ENCODE measurements at regions not wholly inside any gene's neighbourhood (a gene's known extent, or its start where the extent isn't known, plus 50 kb on each side); places are given as distances from the start of the nearest gene placed in this dataset.

- POLR2A ChIA-PET (ENCODE audit: unreplicated experiment) = no interaction called here
- Histone ChIP-seq H3K36me3 (ENCODE audit: low read depth) (no peaks in the 10 kb centered on the region), H3K27me3 (ENCODE audit: insufficient read depth, low read depth) (no peaks in the 10 kb centered on the region), H3K79me2 (ENCODE audit: low read depth) (no peaks in the 10 kb centered on the region), H3K4me3 (no peak overlapping the region), H3K27ac (no peak overlapping the region), H4K20me1 (ENCODE audit: insufficient read depth) (no peaks in the 10 kb centered on the region), H3F3A (ENCODE audit: insufficient read depth, low read depth) (no peaks in the 10 kb centered on the region), H3K9me2 (ENCODE audit: insufficient read depth) (no peaks in the 10 kb centered on the region), H2AFZ (no peak overlapping the region), H3K4me2 (no peak overlapping the region), H3K4me1 (replicated peaks; ENCODE audit: insufficient read depth) (no peaks in the 10 kb centered on the region), H3K9me3 (ENCODE audit: insufficient read depth, low read depth) (no peaks in the 10 kb centered on the region)
- no TSS peak for BruUV-seq (replicated peaks)
- intact Hi-C loops (cut with micrococcal nuclease; ENCODE audit: unreplicated experiment) = no loop called here
- no peak for DNase-seq
- no peak for TF ChIP-seq EZH2 (IDR thresholded peaks at IDR 0.05; ENCODE audit: low read depth)
- TF ChIP-seq CTCF (conservative IDR thresholded peaks at IDR 0.05) = no peak
- CTCF ChIA-PET = no interaction called here
These were observed 106.5 kb upstream of the SATB1 start for GRCh38 chr3:18531662-18532061.

GRCh38 chr3:18529631-18530030, 104.5 kb upstream of the SATB1 start:
- Histone ChIP-seq H3K9me2 (ENCODE audit: insufficient read depth) (no peaks in the 10 kb centered on the region), H3K4me1 (replicated peaks; ENCODE audit: insufficient read depth) (no peaks in the 10 kb centered on the region), H2AFZ (no peak overlapping the region), H3K36me3 (ENCODE audit: low read depth) (no peaks in the 10 kb centered on the region), H3K4me2 (no peak overlapping the region), H4K20me1 (ENCODE audit: insufficient read depth) (no peaks in the 10 kb centered on the region), H3K27ac (no peak overlapping the region), H3K27me3 (ENCODE audit: insufficient read depth, low read depth) (no peaks in the 10 kb centered on the region), H3K79me2 (ENCODE audit: low read depth) (no peaks in the 10 kb centered on the region), H3K9me3 (ENCODE audit: insufficient read depth, low read depth) (no peaks in the 10 kb centered on the region), H3F3A (ENCODE audit: insufficient read depth, low read depth) (no peaks in the 10 kb centered on the region), H3K4me3 (no peak overlapping the region)
- TF ChIP-seq CTCF (conservative IDR thresholded peaks at IDR 0.05) = no peak
- intact Hi-C loops (cut with micrococcal nuclease; ENCODE audit: unreplicated experiment) = no loop called here
- POLR2A ChIA-PET (ENCODE audit: unreplicated experiment) = no interaction called here
- CTCF ChIA-PET = no interaction called here
- DNase-seq = no peak
- no TSS peak for BruUV-seq (replicated peaks)

- H3K4me1 ChIP-seq (replicated peaks; ENCODE audit: insufficient read depth) = no peaks in the 10 kb centered on the region
- POLR2A ChIA-PET (ENCODE audit: unreplicated experiment) = interaction anchor here (0.6 kb wide), 1 partner anchor 305 kb away, joined by 5 read pairs; no protein-coding TSS in a partner anchor
- no peak for DNase-seq
- H4K20me1 ChIP-seq (ENCODE audit: insufficient read depth) = no peaks in the 10 kb centered on the region
- no peaks in the 10 kb centered on the region for H3K36me3 ChIP-seq (ENCODE audit: low read depth)
- H3K27me3 ChIP-seq (ENCODE audit: insufficient read depth, low read depth) = no peaks in the 10 kb centered on the region
- intact Hi-C loops (cut with micrococcal nuclease; ENCODE audit: unreplicated experiment) = no loop called here
- no peak for TF ChIP-seq EZH2 (IDR thresholded peaks at IDR 0.05; ENCODE audit: low read depth)
- no peak for TF ChIP-seq CTCF (conservative IDR thresholded peaks at IDR 0.05)
- CTCF ChIA-PET = no interaction called here
- H3K4me3 ChIP-seq = no peak overlapping the region
- no peaks in the 10 kb centered on the region for H3F3A ChIP-seq (ENCODE audit: insufficient read depth, low read depth)
- H2AFZ ChIP-seq = no peak overlapping the region
- H3K9me2 ChIP-seq (ENCODE audit: insufficient read depth) = no peaks in the 10 kb centered on the region
- H3K27ac ChIP-seq = no peak overlapping the region
- no TSS peak for BruUV-seq (replicated peaks)
- no peak overlapping the region for H3K4me2 ChIP-seq
- H3K9me3 ChIP-seq (ENCODE audit: insufficient read depth, low read depth) = no peaks in the 10 kb centered on the region
- H3K79me2 ChIP-seq (ENCODE audit: low read depth) = no peaks in the 10 kb centered on the region
These were observed 102.6 kb upstream of the SATB1 start for GRCh38 chr3:18527691-18528090.
